Peyer's patch (tissue), 4 donors: ENCODE measurements at regions not wholly inside any gene's neighbourhood (a gene's known extent, or its start where the extent isn't known, plus 50 kb on each side); places are given as distances from the start of the nearest gene placed in this dataset.

Source experiments
- DNase-seq, 3 donors: peaks; one replicate each; pipeline ENCODE4 v3.0.0-alpha.2; 2017 to 2019
- H3K27ac ChIP-seq, 4 donors: fragments of 200-600 bp; sonication (generic); one replicate each; pipeline ENCODE4 v1.5.1; 2016 to 2019
- H3K27me3 ChIP-seq, 2 donors: fragments of 200-600 bp; sonication (generic); one replicate each; pipeline ENCODE4 v1.5.1; 2019
- H3K36me3 ChIP-seq, 3 donors: fragments of 200-600 bp; sonication (generic); one replicate each; pipeline ENCODE4 v1.5.1; 2016 to 2019
- H3K4me1 ChIP-seq, 4 donors: fragments of 200-600 bp; sonication (generic); one replicate each; pipeline ENCODE4 v1.5.1; 2016 to 2019
- H3K4me3 ChIP-seq, 4 donors: fragments of 200-600 bp; sonication (generic); 1 replicate in 3 of 4; 2 replicates in 1 of 4; pipeline ENCODE4 v1.5.1; 2016 to 2019; ENCODE audit warnings: mild to moderate bottlenecking in 1 of 4
- H3K9me3 ChIP-seq, 4 donors: fragments of 200-600 bp; sonication (generic); one replicate each; pipeline ENCODE4 v1.5.1; 2016 to 2019; ENCODE audit warnings: mild to moderate bottlenecking in 1 of 4
- CTCF ChIP-seq, 6 experiments: fragments of 450-650 bp in 4 of 6; fragments of 200-600 bp in 2 of 6; sonication (generic) in 1 of 6; IDR thresholded peaks; one replicate each; pipeline ENCODE4 v1.5.1; 2017 to 2019; ENCODE audit warnings: antibody characterized with exemption in 6 of 6, mild to moderate bottlenecking in 3 of 6, moderate library complexity in 1 of 6
- POLR2A ChIP-seq, 2 donors: fragments of 450-650 bp; IDR thresholded peaks; one replicate each; pipeline ENCODE4 v1.5.1; 2017; ENCODE audit warnings: antibody characterized with exemption in 2 of 2, mild to moderate bottlenecking in 2 of 2, moderate library complexity in 2 of 2

- DNase-seq = no peak
- TF ChIP-seq POLR2A (IDR thresholded peaks at IDR 0.05) (no peak), CTCF (IDR thresholded peaks at IDR 0.05) (no peak)
- H3K27ac ChIP-seq = no peak overlapping the region
These were observed 993.4 kb downstream of the TYW1 start for GRCh38 chr7:67990003-67990402.

GRCh38 chr7:67990716-67991115 lies 994.1 kb downstream of the TYW1 start:
- no peak overlapping the region for H3K27ac ChIP-seq
- no peaks in the 10 kb centered on the region for H3K27me3 ChIP-seq
- no peak for DNase-seq
- TF ChIP-seq CTCF (IDR thresholded peaks at IDR 0.05) (no peak), POLR2A (IDR thresholded peaks at IDR 0.05) (no peak)
- H3K4me3 ChIP-seq = no peak overlapping the region
- no peaks in the 10 kb centered on the region for H3K36me3 ChIP-seq
- no peaks in the 10 kb centered on the region for H3K9me3 ChIP-seq
- no peaks in the 10 kb centered on the region for H3K4me1 ChIP-seq

More at GRCh38 chr7:67990003-67990402, 993.4 kb downstream of the TYW1 start:
- no peaks in the 10 kb centered on the region for H3K9me3 ChIP-seq
- no peaks in the 10 kb centered on the region for H3K36me3 ChIP-seq
- no peaks in the 10 kb centered on the region for H3K4me1 ChIP-seq
- no peaks in the 10 kb centered on the region for H3K27me3 ChIP-seq
- H3K4me3 ChIP-seq = no peak overlapping the region

- Histone ChIP-seq H3K4me1 (no peaks in the 10 kb centered on the region), H3K36me3 (no peaks in the 10 kb centered on the region), H3K4me3 (no peak overlapping the region), H3K9me3 (no peaks in the 10 kb centered on the region), H3K27me3 (no peaks in the 10 kb centered on the region), H3K27ac (no peak overlapping the region)
- DNase-seq = no peak
- no peak for TF ChIP-seq POLR2A (IDR thresholded peaks at IDR 0.05)
- TF ChIP-seq CTCF (IDR thresholded peaks at IDR 0.05) = no peak
These were observed 995.7 kb downstream of the TYW1 start for GRCh38 chr7:67992287-67992686.

GRCh38 chr7:68005992-68006391 lies 1009.4 kb downstream of the TYW1 start:
- H3K36me3 ChIP-seq = no peaks in the 10 kb centered on the region
- TF ChIP-seq CTCF (IDR thresholded peaks at IDR 0.05) (no peak), POLR2A (IDR thresholded peaks at IDR 0.05) (no peak)
- H3K27ac ChIP-seq = no peak overlapping the region
- H3K4me1 ChIP-seq = no peaks in the 10 kb centered on the region
- H3K9me3 ChIP-seq = peaks cover 0 to 4% (median 0%) of the 10 kb centered on the region in 4 donors
- no peak overlapping the region for H3K4me3 ChIP-seq
- no peak for DNase-seq
- no peaks in the 10 kb centered on the region for H3K27me3 ChIP-seq

GRCh38 chr7:68006619-68007018 lies 1010.0 kb downstream of the TYW1 start:
- no peak for DNase-seq
- Histone ChIP-seq H3K4me1 (no peaks in the 10 kb centered on the region), H3K4me3 (no peak overlapping the region), H3K27ac (no peak overlapping the region), H3K36me3 (no peaks in the 10 kb centered on the region), H3K9me3 (peaks cover 0 to 4% (median 0%) of the 10 kb centered on the region in 4 donors), H3K27me3 (no peaks in the 10 kb centered on the region)
- TF ChIP-seq CTCF (IDR thresholded peaks at IDR 0.05) = no peak
- no peak for TF ChIP-seq POLR2A (IDR thresholded peaks at IDR 0.05)

GRCh38 chr7:68009716-68010115 lies 1013.1 kb downstream of the TYW1 start:
- Histone ChIP-seq H3K4me3 (no peak overlapping the region), H3K9me3 (peaks cover 0 to 4% (median 0%) of the 10 kb centered on the region in 4 donors), H3K27me3 (no peaks in the 10 kb centered on the region), H3K27ac (no peak overlapping the region), H3K36me3 (no peaks in the 10 kb centered on the region), H3K4me1 (no peaks in the 10 kb centered on the region)
- TF ChIP-seq CTCF (IDR thresholded peaks at IDR 0.05) (no peak), POLR2A (IDR thresholded peaks at IDR 0.05) (no peak)
- no peak for DNase-seq
